Fibroblast of lung (primary cell): ENCODE measurements at regions not wholly inside any gene's neighbourhood (a gene's known extent, or its start where the extent isn't known, plus 50 kb on each side); places are given as distances from the start of the nearest gene placed in this dataset.

Experiments
- DNase-seq, 2 donors: peaks; one replicate each; pipeline versions ENCODE4 v3.0.0 to v3.0.0-alpha.2; 2010; ENCODE audit warnings: low read depth in 2 of 2
- H2AFZ ChIP-seq: 2 replicates; pipeline ENCODE4 v1.5.1; 2012; ENCODE audit warnings: low read length, control low read depth, inconsistent platforms
- H3K27ac ChIP-seq: 2 replicates; pipeline ENCODE4 v1.5.1; 2011; ENCODE audit warnings: low read length, control low read depth; ENCODE audit not compliant: insufficient read depth
- H3K27me3 ChIP-seq: 2 replicates; pipeline ENCODE4 v1.5.1; 2011; ENCODE audit warnings: mild to moderate bottlenecking, low read length; ENCODE audit not compliant: control insufficient read depth, insufficient read depth
- H3K36me3 ChIP-seq: 2 replicates; pipeline ENCODE4 v1.5.1; 2011; ENCODE audit warnings: low read length; ENCODE audit not compliant: control insufficient read depth, insufficient read depth
- H3K4me1 ChIP-seq: 2 replicates; pipeline ENCODE4 v1.5.1; 2011; ENCODE audit warnings: low read length; ENCODE audit not compliant: control insufficient read depth, insufficient read depth; ENCODE audit errors: extremely low read depth
- H3K4me2 ChIP-seq: 2 replicates; pipeline ENCODE4 v1.5.1; 2011; ENCODE audit warnings: low read length, control low read depth; ENCODE audit not compliant: insufficient read depth; ENCODE audit errors: extremely low read depth
- H3K4me3 ChIP-seq, 4 experiments: fragments of 200-600 bp in 1 of 4; sonication (generic) in 1 of 4; replicated peaks in 1 of 4; 2 replicates each; pipeline ENCODE4 v1.5.1; 2011 to 2016; ENCODE audit warnings: low read length in 4 of 4, low read depth in 3 of 4, mild to moderate bottlenecking in 3 of 4, control low read depth in 2 of 4, inconsistent platforms in 1 of 4, mixed read lengths in 1 of 4; ENCODE audit not compliant: insufficient read depth in 1 of 4; ENCODE audit errors: control extremely low read depth in 1 of 4
- H3K79me2 ChIP-seq: 2 replicates; pipeline ENCODE4 v1.5.1; 2012; ENCODE audit warnings: mild to moderate bottlenecking, low read length, inconsistent platforms; ENCODE audit not compliant: control insufficient read depth, insufficient read depth
- H3K9ac ChIP-seq: 2 replicates; pipeline ENCODE4 v1.5.1; 2011; ENCODE audit warnings: mild to moderate bottlenecking, low read length, control low read depth; ENCODE audit not compliant: insufficient read depth
- H3K9me3 ChIP-seq: 2 replicates; pipeline ENCODE4 v1.5.1; 2012; ENCODE audit warnings: low read depth, low read length; ENCODE audit not compliant: control insufficient read depth, insufficient read depth
- H4K20me1 ChIP-seq: 2 replicates; pipeline ENCODE4 v1.5.1; 2011; ENCODE audit warnings: low read length; ENCODE audit not compliant: control insufficient read depth, insufficient read depth; ENCODE audit errors: extremely low read depth
- CTCF ChIP-seq, 2 donors: IDR thresholded peaks in 1 of 2; conservative IDR thresholded peaks in 1 of 2; 1 replicate in 1 of 2; 2 replicates in 1 of 2; pipeline ENCODE4 v1.5.1; 2011 to 2012; ENCODE audit warnings: low read length in 2 of 2, control low read depth in 1 of 2, inconsistent platforms in 1 of 2, low read depth in 1 of 2, mild to moderate bottlenecking in 1 of 2
- EZH2 ChIP-seq: IDR thresholded peaks from 2 replicates; pipeline ENCODE4 v1.5.1; 2012; ENCODE audit warnings: low read length, control low read depth, mild to moderate bottlenecking; ENCODE audit errors: missing control alignments

GRCh38 chr6:48240287-48240686, 129.3 kb upstream of the PTCHD4 start:
- H3K4me1 ChIP-seq = no peaks in the 10 kb centered on the region
- no peaks in the 10 kb centered on the region for H3K27me3 ChIP-seq
- no peak overlapping the region for H3K27ac ChIP-seq
- no peak for DNase-seq
- no peak overlapping the region for H2AFZ ChIP-seq
- no peaks in the 10 kb centered on the region for H4K20me1 ChIP-seq
- H3K4me3 ChIP-seq = no peak overlapping the region
- H3K9me3 ChIP-seq = no peaks in the 10 kb centered on the region
- no peak for TF ChIP-seq EZH2
- TF ChIP-seq CTCF (conservative IDR thresholded peaks at IDR 0.05 in 1 of 2, IDR thresholded peaks at IDR 0.05 in 1 of 2; ENCODE audit: low read depth in 1 of 2, low read length in 2 of 2) = no peak
- H3K79me2 ChIP-seq = no peaks in the 10 kb centered on the region
- no peak overlapping the region for H3K4me2 ChIP-seq
- no peaks in the 10 kb centered on the region for H3K36me3 ChIP-seq
- no peak overlapping the region for H3K9ac ChIP-seq

- Histone ChIP-seq H3K4me1 (no peaks in the 10 kb centered on the region), H3K36me3 (no peaks in the 10 kb centered on the region), H3K4me3 (no peak overlapping the region), H3K27me3 (no peaks in the 10 kb centered on the region), H3K27ac (no peak overlapping the region), H3K9me3 (no peaks in the 10 kb centered on the region), H3K9ac (no peak overlapping the region), H3K4me2 (no peak overlapping the region), H3K79me2 (no peaks in the 10 kb centered on the region), H2AFZ (no peak overlapping the region), H4K20me1 (no peaks in the 10 kb centered on the region)
- no peak for TF ChIP-seq EZH2
- no peak for TF ChIP-seq CTCF (conservative IDR thresholded peaks at IDR 0.05 in 1 of 2, IDR thresholded peaks at IDR 0.05 in 1 of 2; ENCODE audit: low read depth in 1 of 2, low read length in 2 of 2)
- DNase-seq = no peak
These were observed 125.4 kb upstream of the PTCHD4 start for GRCh38 chr6:48236375-48236774.

- no peaks in the 10 kb centered on the region for H3K27me3 ChIP-seq
- no peak overlapping the region for H3K4me3 ChIP-seq
- H3K4me2 ChIP-seq = no peak overlapping the region
- no peaks in the 10 kb centered on the region for H3K79me2 ChIP-seq
- TF ChIP-seq EZH2 (no peak), CTCF (conservative IDR thresholded peaks at IDR 0.05 in 1 of 2, IDR thresholded peaks at IDR 0.05 in 1 of 2; ENCODE audit: low read depth in 1 of 2, low read length in 2 of 2) (no peak)
- H3K27ac ChIP-seq = no peak overlapping the region
- H3K36me3 ChIP-seq = no peaks in the 10 kb centered on the region
- no peak overlapping the region for H2AFZ ChIP-seq
- no peak for DNase-seq
- no peaks in the 10 kb centered on the region for H3K9me3 ChIP-seq
- H4K20me1 ChIP-seq = no peaks in the 10 kb centered on the region
- H3K4me1 ChIP-seq = no peaks in the 10 kb centered on the region
- H3K9ac ChIP-seq = no peak overlapping the region
These were observed 122.1 kb upstream of the PTCHD4 start for GRCh38 chr6:48233063-48233462.
